Thoracic aorta (tissue), 2 donors: ENCODE measurements at regions not wholly inside any gene's neighbourhood (a gene's known extent, or its start where the extent isn't known, plus 50 kb on each side); places are given as distances from the start of the nearest gene placed in this dataset.
"Not testable (repeated sequence)": the region's sequence is repeated elsewhere in the genome, so short reads cannot be mapped to it uniquely, and the experiment has no call there.

Experiments used
- ATAC-seq: fragments of 150-250 bp; one replicate; pipeline ENCODE4 v1.8.0; 2017; ENCODE audit warnings: low read depth; ENCODE audit not compliant: insufficient number of reproducible peaks, low FRiP score
- DNase-seq: peaks from one replicate; pipeline ENCODE4 v3.0.0-alpha.2; 2020; ENCODE audit warnings: low spot score
- H3K27ac ChIP-seq, 2 donors: fragments of 200-600 bp; sonication (generic); 1 replicate in 1 of 2; 2 replicates in 1 of 2; pipeline ENCODE4 v1.5.1; 2016; ENCODE audit warnings: mild to moderate bottlenecking in 2 of 2, moderate library complexity in 2 of 2
- H3K27me3 ChIP-seq: fragments of 200-600 bp; sonication (generic); replicated peaks from 2 replicates; pipeline ENCODE4 v1.6.0; 2016; ENCODE audit warnings: mild to moderate bottlenecking; ENCODE audit not compliant: insufficient read depth
- H3K36me3 ChIP-seq: fragments of 200-600 bp; sonication (generic); one replicate; pipeline ENCODE4 v1.5.1; 2016
- H3K4me1 ChIP-seq, 2 donors: fragments of 200-600 bp; sonication (generic); 1 replicate in 1 of 2; 2 replicates in 1 of 2; pipeline versions ENCODE4 v1.5.1 to v1.6.0; 2016; ENCODE audit warnings: low read depth in 2 of 2, mild to moderate bottlenecking in 1 of 2; ENCODE audit not compliant: control insufficient read depth in 1 of 2
- H3K4me3 ChIP-seq: fragments of 200-600 bp; sonication (generic); 2 replicates; pipeline ENCODE4 v1.5.1; 2016; ENCODE audit warnings: mild to moderate bottlenecking
- H3K9me3 ChIP-seq: fragments of 200-600 bp; sonication (generic); 2 replicates; pipeline ENCODE4 v1.5.1; 2016
- TF ChIP-seq, protein P1 (sequence below): fragments of 200-600 bp; sonication (generic); IDR thresholded peaks from one replicate; pipeline ENCODE4 v1.5.1; 2019; ENCODE audit warnings: antibody characterized with exemption

DNA sequence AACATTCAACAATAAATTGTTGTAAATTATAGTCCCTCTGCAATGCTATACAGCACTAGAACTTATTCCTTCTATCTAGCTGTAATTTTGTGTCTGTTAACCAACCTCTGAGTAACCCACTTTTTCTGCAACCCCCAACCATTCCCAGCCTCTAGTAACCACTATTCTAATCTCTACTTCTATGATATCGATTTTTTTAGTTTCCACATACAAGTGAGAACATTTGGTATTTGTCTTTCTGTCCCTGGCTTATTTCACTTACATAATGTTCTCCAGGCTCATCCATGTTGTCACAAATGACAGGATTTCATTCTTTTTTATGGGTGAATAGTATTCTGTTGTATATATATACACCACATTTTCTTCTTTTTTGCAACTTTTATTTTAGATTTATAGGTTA lies 147.6 kb downstream of the MAIP1 start:
- TF ChIP-seq, protein P1, sequence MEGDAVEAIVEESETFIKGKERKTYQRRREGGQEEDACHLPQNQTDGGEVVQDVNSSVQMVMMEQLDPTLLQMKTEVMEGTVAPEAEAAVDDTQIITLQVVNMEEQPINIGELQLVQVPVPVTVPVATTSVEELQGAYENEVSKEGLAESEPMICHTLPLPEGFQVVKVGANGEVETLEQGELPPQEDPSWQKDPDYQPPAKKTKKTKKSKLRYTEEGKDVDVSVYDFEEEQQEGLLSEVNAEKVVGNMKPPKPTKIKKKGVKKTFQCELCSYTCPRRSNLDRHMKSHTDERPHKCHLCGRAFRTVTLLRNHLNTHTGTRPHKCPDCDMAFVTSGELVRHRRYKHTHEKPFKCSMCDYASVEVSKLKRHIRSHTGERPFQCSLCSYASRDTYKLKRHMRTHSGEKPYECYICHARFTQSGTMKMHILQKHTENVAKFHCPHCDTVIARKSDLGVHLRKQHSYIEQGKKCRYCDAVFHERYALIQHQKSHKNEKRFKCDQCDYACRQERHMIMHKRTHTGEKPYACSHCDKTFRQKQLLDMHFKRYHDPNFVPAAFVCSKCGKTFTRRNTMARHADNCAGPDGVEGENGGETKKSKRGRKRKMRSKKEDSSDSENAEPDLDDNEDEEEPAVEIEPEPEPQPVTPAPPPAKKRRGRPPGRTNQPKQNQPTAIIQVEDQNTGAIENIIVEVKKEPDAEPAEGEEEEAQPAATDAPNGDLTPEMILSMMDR = no peak
- DNase-seq (no peak), ATAC-seq (no peak)
- H3K27me3 ChIP-seq = no peaks in the 10 kb centered on the region
- no peaks in the 10 kb centered on the region for H3K9me3 ChIP-seq
- no peaks in the 10 kb centered on the region for H3K4me1 ChIP-seq
- H3K4me3 ChIP-seq = no peak overlapping the region
- no peaks in the 10 kb centered on the region for H3K36me3 ChIP-seq
- no peak overlapping the region for H3K27ac ChIP-seq

DNA sequence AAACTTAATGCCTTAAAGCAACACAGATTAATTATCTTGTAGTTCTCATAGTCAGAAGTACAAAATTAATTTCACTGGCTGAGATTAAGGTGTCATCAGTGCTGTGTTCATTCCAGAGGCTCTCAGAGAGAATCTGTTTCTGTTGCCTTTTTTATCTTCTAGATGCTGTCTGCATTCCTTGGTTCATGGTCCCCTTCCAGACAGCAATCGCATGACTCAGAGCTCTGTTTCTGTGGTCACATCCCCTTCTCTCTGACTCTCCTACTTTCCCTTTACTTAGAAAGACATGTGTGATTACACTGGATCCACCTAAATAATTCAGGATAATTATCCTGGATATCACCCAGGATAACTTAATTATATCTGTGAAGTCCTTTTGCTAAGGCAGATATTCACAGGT lies 148.6 kb downstream of the MAIP1 start:
- Histone ChIP-seq H3K36me3 (no peaks in the 10 kb centered on the region), H3K9me3 (no peaks in the 10 kb centered on the region), H3K27me3 (no peaks in the 10 kb centered on the region), H3K4me3 (no peak overlapping the region), H3K27ac (no peak overlapping the region), H3K4me1 (no peaks in the 10 kb centered on the region)
- DNase-seq (no peak), ATAC-seq (no peak)
- TF ChIP-seq, protein P1 = no peak

DNA sequence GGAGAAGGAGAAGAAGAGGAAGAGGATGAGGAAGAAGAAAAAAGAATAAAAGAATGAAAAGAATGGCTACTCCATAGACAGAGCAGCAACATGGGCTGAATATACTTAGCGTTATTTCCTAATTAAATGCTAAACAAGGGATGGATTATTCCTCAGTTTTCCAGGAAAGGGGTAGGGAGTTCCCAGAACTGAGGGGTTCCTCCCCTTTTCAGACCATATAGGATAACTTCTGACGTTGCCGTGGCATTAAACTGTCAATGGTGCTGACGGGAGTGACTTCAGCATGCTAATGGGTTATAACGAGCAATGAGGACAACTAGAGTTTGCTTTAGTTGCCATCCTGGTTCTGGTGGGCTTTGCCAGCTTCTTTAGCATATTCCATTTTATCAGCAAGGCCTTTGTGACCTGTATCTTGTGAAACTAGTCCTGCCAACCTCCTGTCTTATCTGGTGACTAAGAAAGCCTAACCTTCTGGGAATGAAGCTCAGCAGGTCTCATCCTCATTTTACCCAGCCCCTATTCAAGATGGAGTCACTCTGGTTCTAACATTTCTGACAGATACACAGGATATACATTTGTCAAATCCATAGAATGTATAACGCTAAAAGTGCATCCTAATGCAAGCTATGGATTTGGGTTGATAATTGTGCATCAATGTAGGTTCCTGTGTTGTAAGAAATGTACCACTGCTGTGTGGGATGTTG lies 152.3 kb downstream of the MAIP1 start:
- Histone ChIP-seq H3K9me3 (no peaks in the 10 kb centered on the region), H3K4me1 (no peaks in the 10 kb centered on the region), H3K4me3 (no peak overlapping the region), H3K27ac (no peak overlapping the region), H3K27me3 (no peaks in the 10 kb centered on the region), H3K36me3 (no peaks in the 10 kb centered on the region)
- TF ChIP-seq, protein P1 = no peak
- DNase-seq (no peak), ATAC-seq (no peak)

DNA sequence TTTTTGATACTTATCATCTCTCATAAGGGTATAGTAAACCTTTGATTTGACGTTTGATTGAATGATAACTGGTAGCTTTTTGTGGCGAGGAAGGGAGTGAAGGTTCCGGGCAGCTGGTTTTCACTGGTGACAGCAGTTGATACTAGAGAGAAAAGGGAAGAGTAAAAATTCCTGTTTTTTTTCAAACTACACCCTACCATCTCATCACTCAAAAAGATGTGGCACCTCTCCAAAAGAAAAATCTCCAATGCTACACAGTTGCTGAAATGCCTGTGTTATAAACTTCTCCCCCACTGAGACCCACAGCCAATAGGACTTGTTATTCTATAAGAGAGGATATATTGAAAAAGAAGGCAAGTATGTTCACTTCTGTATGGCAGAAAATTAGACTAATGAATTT lies 154.0 kb downstream of the MAIP1 start:
- TF ChIP-seq, protein P1 = no peak
- no peak for DNase-seq
- no peak for ATAC-seq

DNA sequence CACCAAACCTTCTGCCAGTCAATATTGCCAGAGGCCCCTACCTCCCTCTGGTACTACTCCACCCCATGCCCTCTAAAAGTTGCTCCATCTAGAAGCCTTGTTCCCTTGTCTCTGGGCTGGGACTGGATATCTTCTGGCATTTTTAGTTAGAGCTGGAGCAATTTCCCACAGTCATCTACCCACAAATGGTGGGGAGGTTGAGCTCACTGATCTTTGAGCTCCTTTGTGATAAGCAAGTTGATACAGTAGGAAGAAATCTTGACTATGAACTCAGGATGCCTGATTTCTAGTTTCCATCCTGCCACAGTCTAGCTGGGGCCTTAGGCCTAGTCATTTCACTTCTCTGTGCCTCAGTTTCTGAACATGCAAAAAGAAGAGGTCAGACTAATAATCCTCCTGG lies 155.0 kb downstream of the MAIP1 start:
- Histone ChIP-seq H3K4me1 (no peaks in the 10 kb centered on the region), H3K36me3 (no peaks in the 10 kb centered on the region), H3K27ac (no peak overlapping the region), H3K9me3 (no peaks in the 10 kb centered on the region), H3K27me3 (no peaks in the 10 kb centered on the region), H3K4me3 (no peak overlapping the region)
- no peak for DNase-seq
- ATAC-seq = no peak
- TF ChIP-seq, protein P1 = no peak

More for the DNA sequence above, 154.0 kb downstream of the MAIP1 start:
- H3K4me1 ChIP-seq = no peaks in the 10 kb centered on the region
- H3K4me3 ChIP-seq = no peak overlapping the region
- no peaks in the 10 kb centered on the region for H3K36me3 ChIP-seq
- no peaks in the 10 kb centered on the region for H3K9me3 ChIP-seq
- no peak overlapping the region for H3K27ac ChIP-seq
- H3K27me3 ChIP-seq = no peaks in the 10 kb centered on the region

DNA sequence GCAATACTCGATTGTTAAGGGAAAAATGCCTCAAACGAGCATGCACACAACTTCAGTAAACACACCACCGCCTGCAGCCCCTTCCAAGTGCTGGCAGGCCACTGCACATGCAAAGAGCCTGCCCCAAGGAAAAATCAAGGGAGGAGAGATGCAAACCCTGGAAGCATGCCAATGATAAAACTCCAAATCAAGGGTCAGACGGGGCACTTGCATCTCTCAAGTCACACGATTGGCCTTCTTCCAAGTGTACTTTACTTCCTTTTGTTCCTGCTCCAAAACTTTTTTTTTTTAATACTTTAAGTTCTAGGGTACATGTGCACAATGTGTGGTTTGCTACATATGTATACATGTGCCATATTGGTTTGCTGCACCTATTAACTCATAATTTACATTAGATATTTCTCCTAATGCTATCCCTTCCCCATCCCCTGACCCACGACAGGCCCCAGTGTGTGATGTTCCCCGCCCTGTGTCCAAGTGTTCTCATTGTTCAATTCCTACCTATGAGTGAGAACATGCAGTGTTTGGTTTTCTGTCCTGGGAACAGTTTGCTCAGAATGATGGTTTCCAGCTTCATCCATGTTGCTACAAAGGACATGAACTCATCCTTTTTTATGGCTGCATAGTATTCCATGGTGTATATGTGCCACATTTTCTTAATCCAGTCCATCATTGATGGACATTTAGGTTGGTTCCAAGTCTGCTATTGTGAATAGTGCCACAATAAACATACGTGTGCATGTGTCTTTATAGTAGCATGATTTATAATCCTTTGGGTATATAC lies 157.8 kb downstream of the MAIP1 start:
- DNase-seq = not testable (repeated sequence)

More for the DNA sequence above, 157.8 kb downstream of the MAIP1 start:
- H3K36me3 ChIP-seq, ATAC-seq, H3K9me3 ChIP-seq, H3K4me3 ChIP-seq, H3K4me1 ChIP-seq, H3K27me3 ChIP-seq, H3K27ac ChIP-seq: not testable (repeated sequence)
